Mesenchymal stem cell (in vitro differentiated cells and primary cell): ENCODE measurements at regions not wholly inside any gene's neighbourhood (a gene's known extent, or its start where the extent isn't known, plus 50 kb on each side); places are given as distances from the start of the nearest gene placed in this dataset.

ENCODE experiments used
- DNase-seq: peaks from one replicate; pipeline ENCODE4 v3.0.0-alpha.2; 2013
- H2AFZ ChIP-seq: one replicate; pipeline ENCODE4 v1.6.1; 2013; ENCODE audit warnings: low read depth, mild to moderate bottlenecking, control low read depth, inconsistent platforms, low read length, moderate library complexity
- H2AK5ac ChIP-seq: 2 replicates; pipeline ENCODE4 v1.6.1; 2013; ENCODE audit warnings: low read length, moderate library complexity, mild to moderate bottlenecking, inconsistent platforms; ENCODE audit not compliant: severe bottlenecking
- H2BK120ac ChIP-seq: one replicate; pipeline ENCODE4 v1.6.1; 2013; ENCODE audit warnings: low read depth, mild to moderate bottlenecking, inconsistent platforms, low read length, moderate library complexity
- H2BK12ac ChIP-seq, 2 experiments: one replicate each; pipeline ENCODE4 v1.6.1; 2013; ENCODE audit warnings: inconsistent platforms in 2 of 2, low read length in 2 of 2, mild to moderate bottlenecking in 2 of 2, moderate library complexity in 2 of 2, control low read depth in 1 of 2
- H2BK15ac ChIP-seq: one replicate; pipeline ENCODE4 v1.6.1; 2013; ENCODE audit warnings: mild to moderate bottlenecking, low read depth, inconsistent platforms; ENCODE audit not compliant: poor library complexity, severe bottlenecking
- H2BK5ac ChIP-seq: 2 replicates; pipeline ENCODE4 v1.6.1; 2013; ENCODE audit warnings: low read depth, mild to moderate bottlenecking, low read length, control low read depth, inconsistent platforms; ENCODE audit not compliant: poor library complexity, severe bottlenecking
- H3K14ac ChIP-seq, 2 experiments: one replicate each; pipeline ENCODE4 v1.6.1; 2013; ENCODE audit warnings: inconsistent platforms in 2 of 2, low read length in 2 of 2, control low read depth in 1 of 2, mild to moderate bottlenecking in 1 of 2, moderate library complexity in 1 of 2
- H3K18ac ChIP-seq, 2 experiments: one replicate each; pipeline ENCODE4 v1.6.1; 2013; ENCODE audit warnings: inconsistent platforms in 2 of 2, low read length in 2 of 2, control low read depth in 1 of 2, low read depth in 1 of 2, mild to moderate bottlenecking in 1 of 2
- H3K23ac ChIP-seq, 2 experiments: one replicate each; pipeline ENCODE4 v1.6.1; 2013; ENCODE audit warnings: inconsistent platforms in 2 of 2, low read length in 2 of 2, mild to moderate bottlenecking in 2 of 2, moderate library complexity in 2 of 2, control low read depth in 1 of 2
- H3K27ac ChIP-seq: 2 replicates; pipeline ENCODE4 v1.5.1; 2013; ENCODE audit warnings: mild to moderate bottlenecking, moderate library complexity, low read length, control low read depth, inconsistent platforms; ENCODE audit not compliant: poor library complexity, severe bottlenecking
- H3K27me3 ChIP-seq, 2 experiments: 2 replicates each; pipeline versions ENCODE4 v1.6.1 to v1.7.0; 2013; ENCODE audit warnings: low read length in 2 of 2, mild to moderate bottlenecking in 2 of 2, moderate library complexity in 2 of 2, control low read depth in 1 of 2, inconsistent platforms in 1 of 2; ENCODE audit not compliant: control insufficient read depth in 1 of 2, insufficient read depth in 1 of 2
- H3K36me3 ChIP-seq, 2 experiments: 2 replicates each; pipeline versions ENCODE4 v1.6.1 to v1.7.0; 2013; ENCODE audit warnings: low read length in 2 of 2, control low read depth in 1 of 2, inconsistent platforms in 1 of 2, low read depth in 1 of 2, mild to moderate bottlenecking in 1 of 2; ENCODE audit not compliant: insufficient read depth in 2 of 2, control insufficient read depth in 1 of 2
- H3K4ac ChIP-seq, 2 experiments: one replicate each; pipeline ENCODE4 v1.6.1; 2013; ENCODE audit warnings: inconsistent platforms in 2 of 2, low read length in 2 of 2, mild to moderate bottlenecking in 2 of 2, moderate library complexity in 2 of 2, control low read depth in 1 of 2, low read depth in 1 of 2
- H3K4me1 ChIP-seq: 2 replicates; pipeline ENCODE4 v1.6.1; 2013; ENCODE audit warnings: low read depth, low read length, control low read depth; ENCODE audit not compliant: control insufficient read depth, insufficient read depth
- H3K4me2 ChIP-seq: 2 replicates; pipeline ENCODE4 v1.6.1; 2013; ENCODE audit warnings: low read length, mild to moderate bottlenecking, inconsistent platforms; ENCODE audit not compliant: poor library complexity, severe bottlenecking
- H3K4me3 ChIP-seq, 2 experiments: 2 replicates each; pipeline versions ENCODE4 v1.5.1 to v1.7.0; 2013; ENCODE audit warnings: low read length in 2 of 2, mild to moderate bottlenecking in 2 of 2, control low read depth in 1 of 2, low read depth in 1 of 2; ENCODE audit not compliant: insufficient read depth in 1 of 2
- H3K79me1 ChIP-seq: replicated peaks from 2 replicates; pipeline ENCODE4 v1.6.1; 2013; ENCODE audit warnings: mild to moderate bottlenecking, control low read depth, low read length, inconsistent platforms; ENCODE audit not compliant: poor library complexity, severe bottlenecking
- H3K9ac ChIP-seq: 2 replicates; pipeline ENCODE4 v1.7.0; 2013; ENCODE audit warnings: mild to moderate bottlenecking, low read length, moderate library complexity
- H3K9me3 ChIP-seq: 2 replicates; pipeline ENCODE4 v1.7.0; 2013; ENCODE audit warnings: mild to moderate bottlenecking, low read length; ENCODE audit not compliant: control insufficient read depth
- H4K8ac ChIP-seq: one replicate; pipeline ENCODE4 v1.6.1; 2013; ENCODE audit warnings: inconsistent platforms, mild to moderate bottlenecking, low read length, moderate library complexity
- H4K91ac ChIP-seq: one replicate; pipeline ENCODE4 v1.6.1; 2013; ENCODE audit warnings: mild to moderate bottlenecking, low read length, inconsistent platforms
- WGBS: methylation state at CpG from one replicate; pipeline ENCODE4 v1.1.7; 2013; ENCODE audit warnings: mixed read lengths; 5-methylcytosine and 5-hydroxymethylcytosine counted together

DNA sequence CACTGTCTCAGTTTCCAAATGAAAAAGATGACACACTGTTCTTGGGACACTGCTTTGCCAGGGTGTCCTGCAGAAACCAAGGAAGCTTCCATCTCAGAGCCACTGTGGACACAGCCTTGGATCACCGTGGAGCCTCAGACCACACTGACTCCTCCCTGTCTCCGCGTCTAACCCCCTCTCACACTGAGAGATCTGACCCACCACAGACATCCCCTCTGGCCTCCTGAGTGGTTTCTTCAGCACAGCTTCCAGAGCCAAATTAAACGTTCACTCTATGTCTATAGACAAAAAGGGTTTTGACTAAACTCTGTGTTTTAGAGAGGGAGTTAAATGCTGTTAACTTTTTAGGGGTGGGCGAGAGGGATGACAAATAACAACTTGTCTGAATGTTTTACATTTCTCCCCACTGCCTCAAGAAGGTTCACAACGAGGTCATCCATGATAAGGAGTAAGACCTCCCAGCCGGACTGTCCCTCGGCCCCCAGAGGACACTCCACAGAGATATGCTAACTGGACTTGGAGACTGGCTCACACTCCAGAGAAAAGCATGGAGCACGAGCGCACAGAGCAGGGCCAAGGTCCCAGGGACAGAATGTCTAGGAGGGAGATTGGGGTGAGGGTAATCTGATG lies 113.4 kb upstream of the PKDCC start:
- Histone ChIP-seq H3K4ac (peak overlapping the region; percentile 52 to 85), H2BK120ac (peak overlapping the region; percentile 78), H3K79me1 (no peaks in the 10 kb centered on the region), H3K36me3 (no peaks in the 10 kb centered on the region), H3K23ac (no peak overlapping the region), H3K9me3 (no peaks in the 10 kb centered on the region), H3K4me3 (peak overlapping the region in 1 of 2 experiments; percentile 47), H3K4me2 (no peak overlapping the region), H4K8ac (peak overlapping the region; percentile 80), H2AK5ac (peak overlapping the region; percentile 73), H3K27ac (peak overlapping the region; percentile 54), H3K4me1 (peaks cover 39% of the 10 kb centered on the region), H3K18ac (peak overlapping the region; percentile 46 to 84), H4K91ac (peak overlapping the region; percentile 87), H3K14ac (peak overlapping the region in 1 of 2 experiments; percentile 41), H3K9ac (peak overlapping the region; percentile 79), H2BK12ac (peak overlapping the region; percentile 91 to 93), H2BK15ac (peak overlapping the region; percentile 60), H2AFZ (no peak overlapping the region), H3K27me3 (no peaks in the 10 kb centered on the region), H2BK5ac (no peak overlapping the region)
- 32% methylated on average over 9 of the region's 10 CpGs for WGBS
- peak; percentile 91 for DNase-seq

DNA sequence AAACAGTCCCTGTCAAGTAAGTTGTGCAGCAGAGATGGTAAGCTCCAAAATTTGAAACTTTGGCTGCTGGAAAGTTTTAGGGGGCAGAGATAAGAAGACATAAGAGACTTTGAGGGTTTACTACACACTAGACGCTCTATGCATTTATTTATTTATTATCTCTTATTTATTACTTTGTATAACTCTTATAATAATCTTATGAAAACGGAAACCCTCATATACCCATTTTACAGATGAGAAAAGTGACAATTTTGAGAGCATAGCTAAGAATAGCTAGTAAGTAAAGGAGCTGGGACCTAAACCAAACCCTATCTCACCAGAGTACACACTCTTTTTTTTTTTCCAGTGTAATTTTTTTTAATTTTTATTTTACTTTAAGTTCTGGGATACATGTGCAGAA lies 112.8 kb upstream of the PKDCC start:
- Histone ChIP-seq H3K36me3 (no peaks in the 10 kb centered on the region), H3K27ac (no peak overlapping the region), H4K91ac (peak overlapping the region; percentile 87), H3K4me1 (peaks cover 38% of the 10 kb centered on the region), H3K23ac (no peak overlapping the region), H2BK5ac (no peak overlapping the region), H3K9ac (peak overlapping the region; percentile 79), H3K4me3 (no peak overlapping the region), H2AK5ac (no peak overlapping the region), H3K18ac (peak overlapping the region; percentile 46 to 84), H2BK120ac (peak overlapping the region; percentile 56), H3K4ac (peak overlapping the region; percentile 39 to 85), H3K14ac (no peak overlapping the region), H2AFZ (no peak overlapping the region), H3K27me3 (peaks cover 0 to under 1% of the 10 kb centered on the region in 2 experiments), H2BK15ac (no peak overlapping the region), H2BK12ac (peak overlapping the region; percentile 89 to 93), H4K8ac (no peak overlapping the region), H3K4me2 (no peak overlapping the region), H3K79me1 (no peaks in the 10 kb centered on the region), H3K9me3 (no peaks in the 10 kb centered on the region)
- no CpG with 5 or more reads among the region's 2 CpGs for WGBS
- no peak for DNase-seq

DNA sequence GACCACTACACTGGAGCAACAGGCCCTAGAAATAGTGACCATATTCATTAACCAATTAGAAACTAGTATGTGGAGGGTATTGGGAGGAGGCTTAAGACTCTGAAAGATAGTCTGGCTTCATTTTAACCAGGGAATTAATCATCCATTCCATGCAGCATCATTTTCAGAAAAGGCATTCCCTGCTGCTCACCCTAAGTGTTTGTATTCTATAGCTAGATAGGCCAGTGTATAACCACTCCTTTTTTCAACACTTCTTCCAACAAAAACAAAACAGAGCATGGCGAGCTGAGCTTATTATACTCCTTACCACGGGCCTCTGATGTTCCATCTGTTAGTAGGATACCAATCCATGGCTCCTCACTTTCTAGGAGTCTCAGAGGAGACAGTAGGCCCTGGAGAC lies 112.0 kb upstream of the PKDCC start:
- H2BK12ac ChIP-seq: no peak overlapping the region
- no peak overlapping the region for H3K23ac ChIP-seq
- H4K91ac ChIP-seq: no peak overlapping the region
- no peak overlapping the region for H3K4me3 ChIP-seq
- no peak overlapping the region for H3K14ac ChIP-seq
- no peak overlapping the region for H3K4me2 ChIP-seq
- no peak for DNase-seq
- no peak overlapping the region for H3K18ac ChIP-seq
- H3K79me1 ChIP-seq: no peaks in the 10 kb centered on the region
- H2BK5ac ChIP-seq: no peak overlapping the region
- H2AK5ac ChIP-seq: no peak overlapping the region
- no peaks in the 10 kb centered on the region for H3K36me3 ChIP-seq
- no peak overlapping the region for H3K9ac ChIP-seq
- no peak overlapping the region for H2BK120ac ChIP-seq
- no peak overlapping the region for H3K4ac ChIP-seq
- no peaks in the 10 kb centered on the region for H3K9me3 ChIP-seq
- WGBS: 73% methylated on average over 2 of the region's 2 CpGs
- H2BK15ac ChIP-seq: no peak overlapping the region
- H4K8ac ChIP-seq: no peak overlapping the region
- H3K27ac ChIP-seq: peak overlapping the region; percentile 16
- H3K4me1 ChIP-seq: peaks cover 35% of the 10 kb centered on the region
- no peak overlapping the region for H2AFZ ChIP-seq
- H3K27me3 ChIP-seq: peaks cover 0 to 5% of the 10 kb centered on the region in 2 experiments

DNA sequence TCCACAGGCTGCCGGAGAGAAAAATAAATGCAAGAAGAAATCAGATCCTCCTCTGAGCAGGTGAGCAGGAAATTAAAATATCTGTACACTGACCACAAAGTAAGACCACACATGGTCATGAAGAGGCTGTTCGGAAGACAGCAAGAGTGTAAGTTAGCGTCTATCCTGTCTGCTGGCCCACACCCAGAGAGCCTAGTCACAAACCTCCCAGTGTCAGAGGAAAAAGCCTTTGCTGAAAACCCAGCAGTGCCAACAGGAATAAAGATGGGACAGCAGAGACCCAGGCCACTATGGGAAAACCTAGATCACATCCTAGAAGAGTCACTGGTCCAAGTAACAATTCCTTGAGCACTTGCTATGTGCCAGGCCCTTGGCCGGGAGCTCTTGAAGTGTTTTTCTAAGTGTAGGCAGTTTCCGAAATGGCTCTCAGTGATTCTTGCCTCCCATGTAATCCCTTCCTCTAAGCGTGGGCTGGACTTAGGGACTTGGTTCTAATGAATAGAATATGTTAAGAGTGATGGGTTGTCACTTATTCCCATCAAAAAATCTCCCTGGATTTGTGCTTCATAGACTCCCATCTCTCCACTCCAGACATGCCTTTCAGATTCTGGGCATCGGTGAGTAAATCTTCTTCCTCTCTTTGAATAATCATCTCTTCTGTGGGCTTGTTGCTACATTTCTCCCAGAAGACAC lies 110.9 kb upstream of the PKDCC start:
- 93% methylated on average over 6 of the region's 7 CpGs for WGBS
- no peaks in the 10 kb centered on the region for H3K79me1 ChIP-seq
- H3K18ac ChIP-seq: peak overlapping the region; percentile 1 to 92
- no peak overlapping the region for H2BK120ac ChIP-seq
- no peak overlapping the region for H3K23ac ChIP-seq
- H2BK15ac ChIP-seq: no peak overlapping the region
- no peaks in the 10 kb centered on the region for H3K9me3 ChIP-seq
- no peak overlapping the region for H2AFZ ChIP-seq
- no peaks in the 10 kb centered on the region for H3K36me3 ChIP-seq
- no peak overlapping the region for H3K4me3 ChIP-seq
- H4K8ac ChIP-seq: no peak overlapping the region
- peak overlapping the region in 1 of 2 experiments; percentile 86 for H3K14ac ChIP-seq
- peaks cover 30% of the 10 kb centered on the region for H3K4me1 ChIP-seq
- H2BK12ac ChIP-seq: peak overlapping the region; percentile 22 to 76
- no peak for DNase-seq
- peak overlapping the region; percentile 36 for H4K91ac ChIP-seq
- no peak overlapping the region for H3K4me2 ChIP-seq
- H2BK5ac ChIP-seq: no peak overlapping the region
- H3K9ac ChIP-seq: peak overlapping the region; percentile 22
- peaks cover 0 to 5% of the 10 kb centered on the region in 2 experiments for H3K27me3 ChIP-seq
- no peak overlapping the region for H3K27ac ChIP-seq
- H3K4ac ChIP-seq: peak overlapping the region in 1 of 2 experiments; percentile 71
- H2AK5ac ChIP-seq: peak overlapping the region; percentile 21
